ENCODE measurements at regions not wholly inside any gene's neighbourhood (a gene's known extent, or its start where the extent isn't known, plus 50 kb on each side); places are given as distances from the start of the nearest gene placed in this dataset.

DNA sequence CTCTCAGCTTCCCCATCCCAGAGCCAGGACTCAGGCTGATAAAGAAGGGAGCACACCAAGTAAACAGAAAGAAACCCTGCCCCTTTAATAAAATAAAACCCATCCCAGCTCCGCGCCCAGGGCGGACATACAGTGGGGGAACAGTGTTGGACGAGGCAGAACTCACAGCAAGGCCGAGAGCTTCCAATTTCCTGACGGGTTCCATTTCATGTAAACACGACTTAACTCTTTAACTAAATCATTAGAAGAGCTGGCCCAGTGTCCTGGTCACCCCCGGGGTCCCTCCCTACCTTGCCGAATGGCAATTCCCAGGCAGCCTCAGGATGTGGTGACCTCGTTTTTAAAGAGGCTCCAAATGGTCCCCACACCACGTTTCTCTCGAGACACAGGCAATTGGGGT is 340.7 kb downstream of the FOXL1 start:
- Mint-ChIP-seq H3K9me3 (peaks cover 0 to 2% of the 10 kb centered on the region in 2 donors), H3K4me1 (ENCODE audit: low read depth) (no peaks in the 10 kb centered on the region), H3K27ac (no peak overlapping the region), H3K27me3 (ENCODE audit: low read depth) (peaks cover 3% of the 10 kb centered on the region), H3K36me3 (ENCODE audit: insufficient read depth in 2 of 2) (peaks cover 0 to 2% of the 10 kb centered on the region in 2 donors), H3K4me3 (no peak overlapping the region)
- DNase-seq (no peak), ATAC-seq (replicated peaks in 1 of 2) (no peak)

DNA sequence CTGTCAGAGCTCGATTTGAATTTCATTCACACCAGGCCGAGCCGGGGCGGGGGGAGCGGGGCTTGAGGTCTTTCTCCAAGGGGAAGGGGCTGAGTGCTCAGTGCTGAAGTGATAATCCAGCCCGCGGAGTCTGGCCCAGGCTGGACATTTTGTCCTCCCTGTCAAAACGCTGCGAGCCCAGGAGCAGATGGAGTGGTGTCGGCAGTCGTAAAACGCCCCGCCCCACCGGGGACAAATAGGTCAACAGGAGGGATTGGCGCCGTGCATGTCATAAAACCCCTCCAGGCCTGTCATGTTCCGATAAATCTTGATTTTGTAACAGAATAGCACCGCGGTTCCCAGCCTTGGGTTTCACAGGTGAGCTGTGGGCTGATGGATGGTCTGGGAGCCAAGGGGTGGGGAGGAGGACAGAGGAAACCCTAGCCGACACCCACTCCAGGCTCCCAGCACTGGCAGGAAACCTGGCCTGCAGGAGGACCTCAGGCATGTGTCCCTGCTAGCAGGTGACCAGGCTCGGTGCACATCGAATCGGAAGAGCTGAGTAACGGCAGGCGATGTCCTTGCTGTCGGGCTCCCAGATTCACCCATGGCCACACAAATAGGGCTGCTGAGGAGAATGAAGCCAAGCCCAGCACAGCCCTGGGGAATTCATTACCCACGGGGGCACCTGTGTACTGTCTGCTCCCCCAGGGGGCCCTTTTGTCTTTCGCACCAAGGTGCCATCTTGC is 341.4 kb downstream of the FOXL1 start:
- H3K36me3 Mint-ChIP-seq (ENCODE audit: insufficient read depth in 2 of 2), result peaks cover 0 to 2% of the 10 kb centered on the region in 2 donors
- H3K4me3 Mint-ChIP-seq, result no peak overlapping the region
- H3K9me3 Mint-ChIP-seq, result peaks cover 0 to 2% of the 10 kb centered on the region in 2 donors
- no peaks in the 10 kb centered on the region for H3K4me1 Mint-ChIP-seq (ENCODE audit: low read depth)
- DNase-seq (no peak), ATAC-seq (replicated peaks in 1 of 2) (no peak)
- no peak overlapping the region for H3K27ac Mint-ChIP-seq
- H3K27me3 Mint-ChIP-seq (ENCODE audit: low read depth), result peaks cover 9% of the 10 kb centered on the region

DNA sequence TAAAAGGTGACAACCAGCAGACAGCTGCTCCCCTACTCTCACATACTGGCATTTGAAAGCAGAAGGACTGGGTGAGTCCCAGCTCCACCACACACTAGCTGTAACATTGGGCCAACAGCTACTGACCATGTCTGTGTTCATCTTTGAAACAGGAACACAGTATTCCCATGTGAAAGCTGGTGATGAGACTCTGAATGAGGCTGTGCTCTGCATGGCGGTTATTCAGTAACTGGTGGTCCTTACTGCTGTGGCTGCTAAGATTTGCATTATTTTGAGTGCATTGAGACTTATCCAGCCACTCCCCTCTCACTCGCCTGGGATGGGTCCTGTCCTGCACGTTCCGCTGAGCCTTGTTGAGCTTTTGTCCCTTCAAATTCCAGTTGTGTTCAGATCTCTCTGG is 342.9 kb downstream of the FOXL1 start:
- H3K27ac Mint-ChIP-seq, result no peak overlapping the region
- H3K9me3 Mint-ChIP-seq, result peaks cover 0 to 2% of the 10 kb centered on the region in 2 donors
- peaks cover 22% of the 10 kb centered on the region for H3K27me3 Mint-ChIP-seq (ENCODE audit: low read depth)
- no peak for DNase-seq
- H3K4me1 Mint-ChIP-seq (ENCODE audit: low read depth), result no peaks in the 10 kb centered on the region
- ATAC-seq (replicated peaks in 1 of 2), result no peak
- no peak overlapping the region for H3K4me3 Mint-ChIP-seq
- H3K36me3 Mint-ChIP-seq (ENCODE audit: insufficient read depth in 2 of 2), result peaks cover 0 to 2% of the 10 kb centered on the region in 2 donors

DNA sequence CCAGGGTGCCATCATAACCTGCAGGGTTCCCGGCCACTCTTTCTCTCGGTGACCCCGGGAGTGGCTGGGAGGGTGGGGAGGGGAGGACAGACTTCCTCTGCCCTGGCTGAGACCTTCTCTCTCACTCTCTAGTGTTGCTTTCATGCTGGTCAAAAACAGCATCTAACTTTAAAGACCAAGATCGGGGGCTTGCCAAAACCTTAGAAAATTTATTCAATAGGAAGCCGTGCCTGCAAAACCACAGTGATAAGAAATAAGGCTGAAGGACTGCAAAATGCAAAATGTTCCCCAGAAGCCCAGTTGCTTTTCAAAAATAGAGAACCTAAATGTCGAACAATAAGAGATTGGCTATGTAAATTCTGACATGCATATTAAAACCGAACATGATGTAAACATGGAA is 344.0 kb downstream of the FOXL1 start:
- Mint-ChIP-seq H3K27ac (no peak overlapping the region), H3K36me3 (ENCODE audit: insufficient read depth in 2 of 2) (peaks cover 0 to 2% of the 10 kb centered on the region in 2 donors), H3K27me3 (ENCODE audit: low read depth) (peaks cover 22% of the 10 kb centered on the region), H3K9me3 (peaks cover 0 to 2% of the 10 kb centered on the region in 2 donors), H3K4me3 (no peak overlapping the region), H3K4me1 (ENCODE audit: low read depth) (no peaks in the 10 kb centered on the region)
- no peak for ATAC-seq (replicated peaks in 1 of 2)
- no peak for DNase-seq

DNA sequence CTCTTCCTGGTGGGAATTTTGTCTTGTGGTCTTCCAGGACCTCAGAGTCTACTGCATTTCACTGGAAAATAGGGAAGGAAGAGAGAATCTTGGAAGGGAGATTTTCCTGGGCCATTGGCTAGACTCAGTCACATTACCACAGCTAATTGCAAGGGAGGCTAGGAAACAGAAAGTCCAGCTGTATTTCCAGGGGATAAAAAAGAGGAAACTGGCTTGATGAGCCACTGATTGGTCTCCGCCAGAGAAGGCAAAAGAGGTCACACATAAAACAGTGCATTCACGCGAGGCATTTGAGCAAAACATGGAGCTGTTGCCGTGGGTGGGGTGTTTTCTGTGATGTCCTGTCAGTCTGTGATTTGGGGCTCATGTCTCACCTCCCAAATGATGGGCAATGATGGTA is 345.3 kb downstream of the FOXL1 start:
- peaks cover 0 to 2% of the 10 kb centered on the region in 2 donors for H3K36me3 Mint-ChIP-seq (ENCODE audit: insufficient read depth in 2 of 2)
- DNase-seq (no peak), ATAC-seq (replicated peaks in 1 of 2) (no peak)
- no peak overlapping the region for H3K27ac Mint-ChIP-seq
- H3K27me3 Mint-ChIP-seq (ENCODE audit: low read depth), result peaks cover 32% of the 10 kb centered on the region
- H3K9me3 Mint-ChIP-seq, result peaks cover 0 to 2% of the 10 kb centered on the region in 2 donors
- peaks cover 3% of the 10 kb centered on the region for H3K4me1 Mint-ChIP-seq (ENCODE audit: low read depth)
- H3K4me3 Mint-ChIP-seq, result no peak overlapping the region

DNA sequence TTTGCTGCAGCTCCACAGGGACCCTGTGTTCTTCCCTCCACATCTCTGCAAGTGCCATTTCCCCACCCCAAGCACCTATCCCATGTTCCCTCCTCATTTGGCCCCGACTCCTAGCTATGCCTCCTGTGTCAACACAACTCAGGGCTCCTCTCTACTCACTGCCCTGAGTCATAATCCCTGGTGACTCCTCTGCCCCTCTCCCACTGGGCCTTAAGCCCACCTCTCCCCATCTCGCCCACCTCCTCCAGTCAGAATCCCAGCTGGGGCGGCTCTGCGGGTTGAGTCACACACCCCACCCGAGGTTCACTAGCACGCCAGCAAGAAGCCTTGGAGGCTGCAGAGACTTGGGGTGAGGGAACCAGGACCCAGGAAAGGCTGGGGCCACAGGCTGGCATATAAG is 346.2 kb downstream of the FOXL1 start:
- no peak for DNase-seq
- peaks cover 11% of the 10 kb centered on the region for H3K4me1 Mint-ChIP-seq (ENCODE audit: low read depth)
- H3K36me3 Mint-ChIP-seq (ENCODE audit: insufficient read depth in 2 of 2), result peaks cover 0 to 2% of the 10 kb centered on the region in 2 donors
- no peak overlapping the region for H3K27ac Mint-ChIP-seq
- no peak for ATAC-seq (replicated peaks in 1 of 2)
- H3K4me3 Mint-ChIP-seq, result no peak overlapping the region
- peaks cover 0 to 2% of the 10 kb centered on the region in 2 donors for H3K9me3 Mint-ChIP-seq
- H3K27me3 Mint-ChIP-seq (ENCODE audit: low read depth), result peaks cover 41% of the 10 kb centered on the region

DNA sequence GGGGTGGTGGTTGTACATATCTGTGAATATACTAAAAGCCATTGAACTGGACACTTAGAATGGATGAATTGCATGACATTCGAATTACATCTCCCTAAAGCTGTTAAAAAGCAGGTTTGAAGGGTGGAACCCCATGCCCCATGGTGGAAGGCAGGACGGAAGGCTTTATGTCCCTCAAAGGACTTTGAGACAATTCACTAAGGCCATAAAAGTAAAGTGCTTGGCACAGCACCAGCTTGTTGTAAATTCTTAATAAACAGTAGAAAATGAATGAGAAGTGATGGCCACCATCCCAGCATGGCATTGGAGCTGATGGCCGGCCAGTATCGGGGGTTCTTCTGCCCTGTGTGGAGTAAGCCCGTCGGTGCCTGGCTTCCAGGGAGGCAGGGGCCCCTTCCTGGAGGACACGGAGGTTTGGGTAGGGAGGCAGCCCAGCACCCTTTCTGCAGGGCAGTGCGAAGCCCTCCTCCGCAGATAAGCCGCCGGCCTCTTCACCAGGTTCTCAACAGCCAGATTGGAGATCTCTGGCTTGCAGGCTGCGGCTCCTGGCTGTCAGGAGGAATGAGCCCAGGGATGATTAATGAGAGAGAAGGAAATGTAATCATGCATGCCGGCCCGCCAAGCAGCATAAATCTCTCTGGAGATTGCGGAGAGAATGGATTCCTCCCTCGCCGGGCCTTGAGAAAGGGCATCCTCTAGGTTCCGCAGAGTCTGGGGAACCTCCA is 346.9 kb downstream of the FOXL1 start:
- H3K36me3 Mint-ChIP-seq (ENCODE audit: insufficient read depth in 2 of 2), result peaks cover 0 to under 1% of the 10 kb centered on the region in 2 donors
- no peak for ATAC-seq (replicated peaks in 1 of 2)
- peaks cover 42% of the 10 kb centered on the region for H3K27me3 Mint-ChIP-seq (ENCODE audit: low read depth)
- H3K4me1 Mint-ChIP-seq (ENCODE audit: low read depth), result peaks cover 11% of the 10 kb centered on the region
- DNase-seq, result no peak
- no peak overlapping the region for H3K27ac Mint-ChIP-seq
- H3K9me3 Mint-ChIP-seq, result peaks cover 0 to 2% of the 10 kb centered on the region in 2 donors
- no peak overlapping the region for H3K4me3 Mint-ChIP-seq

DNA sequence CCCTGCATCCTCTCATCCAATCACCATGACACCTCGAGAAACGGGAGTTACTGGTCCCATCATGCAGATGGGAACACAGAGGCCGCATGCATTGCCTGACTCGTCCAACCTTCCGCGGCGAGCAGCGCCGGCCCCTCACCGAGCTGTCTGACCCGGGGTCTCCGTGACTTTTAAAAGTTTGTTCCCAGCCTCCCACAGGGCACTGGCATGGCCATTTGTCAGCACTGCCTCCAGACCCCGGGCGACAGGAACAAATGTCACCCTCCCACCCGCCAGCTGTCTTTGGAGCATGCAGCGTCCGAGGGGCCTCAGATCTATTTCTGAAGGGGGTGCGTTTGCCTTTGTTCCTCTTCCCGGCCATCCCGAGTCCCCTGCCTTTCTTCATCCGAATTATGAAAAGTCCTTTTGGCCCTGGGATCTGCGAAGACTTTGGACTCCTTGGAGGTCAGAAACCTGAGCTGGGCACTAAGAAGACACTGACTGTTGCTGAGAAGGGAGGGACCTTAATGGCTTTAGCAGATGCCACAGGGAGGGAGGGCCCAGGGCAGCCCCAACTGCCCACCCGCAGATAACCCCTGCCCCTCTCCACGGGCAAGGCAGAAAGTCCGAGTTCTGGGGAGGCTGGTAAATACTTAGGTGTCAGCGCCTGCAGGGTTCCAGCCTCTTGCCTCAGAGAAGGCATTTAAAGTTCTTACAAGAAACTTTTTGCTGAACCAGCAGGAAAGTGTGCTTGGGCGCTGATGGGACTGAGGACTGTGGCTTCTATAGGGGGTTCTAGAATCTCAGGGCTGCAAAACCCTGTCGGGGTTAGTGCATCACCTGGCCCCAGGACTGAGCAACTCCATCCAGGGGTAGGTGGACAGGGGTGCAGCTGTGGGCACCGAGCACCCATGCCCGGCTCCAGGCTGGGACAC is 348.1 kb downstream of the FOXL1 start:
- no peak overlapping the region for H3K27ac Mint-ChIP-seq
- H3K9me3 Mint-ChIP-seq, result peaks cover 0 to 2% of the 10 kb centered on the region in 2 donors
- no peak for DNase-seq
- peaks cover 11% of the 10 kb centered on the region for H3K4me1 Mint-ChIP-seq (ENCODE audit: low read depth)
- H3K27me3 Mint-ChIP-seq (ENCODE audit: low read depth), result peaks cover 42% of the 10 kb centered on the region
- no peak for ATAC-seq (replicated peaks in 1 of 2)
- no peak overlapping the region for H3K4me3 Mint-ChIP-seq
- H3K36me3 Mint-ChIP-seq (ENCODE audit: insufficient read depth in 2 of 2), result no peaks in the 10 kb centered on the region

DNA sequence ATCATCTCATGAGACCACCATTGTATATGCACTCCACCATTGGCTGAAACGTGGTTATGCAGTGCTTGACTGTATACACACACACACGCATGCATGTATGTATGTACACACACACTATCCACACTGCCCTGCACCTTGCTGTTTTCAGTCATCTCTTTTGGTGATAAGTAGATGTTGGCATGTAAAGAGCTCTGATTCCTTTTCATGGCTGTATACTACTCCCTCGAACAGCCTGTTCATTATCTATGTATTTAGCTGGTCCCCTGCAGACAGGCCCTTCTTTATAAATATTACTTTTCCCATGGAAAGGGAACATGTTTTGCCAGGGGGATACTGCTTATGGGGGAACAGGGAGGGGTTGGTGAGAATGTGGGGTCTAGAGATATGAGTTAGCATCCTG is 349.4 kb downstream of the FOXL1 start:
- Mint-ChIP-seq H3K27ac (no peak overlapping the region), H3K4me1 (ENCODE audit: low read depth) (peaks cover 11% of the 10 kb centered on the region), H3K9me3 (no peaks in the 10 kb centered on the region), H3K36me3 (ENCODE audit: insufficient read depth in 2 of 2) (no peaks in the 10 kb centered on the region), H3K27me3 (ENCODE audit: low read depth) (peaks cover 42% of the 10 kb centered on the region), H3K4me3 (no peak overlapping the region)
- DNase-seq, result no peak
- no peak for ATAC-seq (replicated peaks in 1 of 2)

DNA sequence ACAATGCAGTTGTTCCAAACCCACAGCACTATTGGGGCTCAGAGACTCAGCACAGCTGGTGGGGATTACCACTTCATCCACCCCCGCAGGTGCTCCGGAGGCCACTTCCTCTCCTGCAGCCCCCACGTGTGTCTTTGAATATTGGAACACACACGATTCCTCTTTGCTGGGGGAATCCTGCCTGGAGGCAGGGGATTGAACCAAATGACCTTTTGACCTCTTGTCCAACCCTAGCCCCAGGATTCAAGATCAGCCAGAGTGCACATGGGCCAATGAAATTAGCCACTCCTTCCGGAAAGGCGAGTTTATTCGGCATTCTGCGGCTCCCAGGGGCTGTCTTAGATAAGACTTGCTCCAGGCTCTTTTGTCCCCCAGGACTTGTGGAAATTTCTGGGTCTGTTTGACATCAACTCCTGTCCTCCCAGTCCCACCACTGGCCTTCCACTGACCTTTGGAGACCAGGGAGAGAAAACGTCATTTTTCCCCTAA is 350.2 kb downstream of the FOXL1 start:
- no peak for DNase-seq
- H3K27me3 Mint-ChIP-seq (ENCODE audit: low read depth), result peaks cover 42% of the 10 kb centered on the region
- H3K9me3 Mint-ChIP-seq, result no peaks in the 10 kb centered on the region
- H3K27ac Mint-ChIP-seq, result no peak overlapping the region
- no peak for ATAC-seq (replicated peaks in 1 of 2)
- no peak overlapping the region for H3K4me3 Mint-ChIP-seq
- H3K36me3 Mint-ChIP-seq (ENCODE audit: insufficient read depth in 2 of 2), result no peaks in the 10 kb centered on the region
- H3K4me1 Mint-ChIP-seq (ENCODE audit: low read depth), result peaks cover 11% of the 10 kb centered on the region

DNA sequence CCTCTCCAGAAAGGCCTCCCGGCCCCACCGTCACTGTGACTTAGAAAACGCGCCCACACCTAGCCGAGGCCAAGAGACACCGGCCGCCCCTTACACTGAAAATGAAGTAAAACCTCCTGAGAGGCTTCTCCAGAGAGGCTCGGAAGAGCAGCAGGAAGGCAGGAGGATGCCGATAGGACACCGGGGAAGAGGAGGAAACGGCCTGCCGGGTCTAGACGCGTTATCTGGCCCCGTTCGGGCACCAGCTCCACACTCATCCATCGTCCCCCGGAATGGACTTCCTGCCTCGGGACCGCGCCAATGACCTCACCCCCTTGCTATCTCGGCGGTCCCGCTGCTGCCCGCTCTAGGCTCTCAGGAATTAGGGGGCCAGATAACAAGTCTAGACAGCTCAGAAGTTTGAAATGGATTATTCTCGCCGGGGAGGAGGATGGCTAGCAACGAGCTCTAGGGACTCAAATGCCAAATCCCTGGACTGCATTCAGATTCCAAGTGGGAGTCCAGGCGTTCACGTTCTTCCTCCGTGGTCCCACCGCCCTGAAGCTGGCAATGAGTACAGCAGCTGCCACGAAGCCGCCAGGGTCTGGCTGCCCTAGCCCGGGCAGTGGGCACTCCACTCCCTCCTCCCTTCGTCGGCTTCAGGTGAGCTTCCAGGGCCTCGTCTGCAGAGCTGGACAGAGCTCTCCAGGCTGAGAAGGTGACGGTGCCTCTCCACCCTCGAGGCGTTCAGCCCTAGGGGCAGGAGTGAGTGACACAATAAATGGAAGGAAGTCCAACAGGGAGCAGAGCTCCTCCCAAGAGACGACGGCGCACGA is 350.9 kb downstream of the FOXL1 start:
- ATAC-seq (replicated peaks in 1 of 2) (no peak), DNase-seq (no peak)
- Mint-ChIP-seq H3K27ac (no peak overlapping the region), H3K4me1 (ENCODE audit: low read depth) (peaks cover 11% of the 10 kb centered on the region), H3K9me3 (no peaks in the 10 kb centered on the region), H3K36me3 (ENCODE audit: insufficient read depth in 2 of 2) (no peaks in the 10 kb centered on the region), H3K4me3 (no peak overlapping the region), H3K27me3 (ENCODE audit: low read depth) (peaks cover 37% of the 10 kb centered on the region)

DNA sequence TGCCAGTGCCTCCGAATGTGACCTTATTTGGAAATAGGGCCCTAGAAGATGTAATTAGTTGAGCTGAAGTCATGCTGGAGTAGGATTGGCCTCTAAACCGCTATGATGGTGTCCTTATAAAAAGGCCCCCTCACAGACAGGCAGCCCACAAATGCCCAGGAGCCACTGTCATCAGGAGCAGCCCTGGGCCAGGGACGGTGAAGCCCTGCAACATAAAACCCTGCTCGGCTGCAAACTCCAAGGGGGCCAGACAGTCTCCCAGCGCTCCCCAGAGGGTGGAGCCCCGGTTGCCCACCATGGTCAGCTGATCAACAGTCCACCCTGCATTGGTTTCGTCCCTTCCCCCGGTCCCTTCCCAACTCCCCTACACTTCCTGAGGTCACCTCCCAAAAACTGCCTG is 351.7 kb downstream of the FOXL1 start:
- ATAC-seq (replicated peaks in 1 of 2) (no peak), DNase-seq (no peak)
- no peaks in the 10 kb centered on the region for H3K9me3 Mint-ChIP-seq
- H3K4me3 Mint-ChIP-seq, result no peak overlapping the region
- no peaks in the 10 kb centered on the region for H3K36me3 Mint-ChIP-seq (ENCODE audit: insufficient read depth in 2 of 2)
- H3K27me3 Mint-ChIP-seq (ENCODE audit: low read depth), result peaks cover 37% of the 10 kb centered on the region
- H3K4me1 Mint-ChIP-seq (ENCODE audit: low read depth), result peaks cover 16% of the 10 kb centered on the region
- H3K27ac Mint-ChIP-seq, result no peak overlapping the region

Data from activated T-cell treated with anti-CD3 and anti-CD28 coated beads, Interleukin-2, amount 50 U/mL, for 72 hours (primary cell).